Natural killer cell (primary cell): ENCODE measurements at regions not wholly inside any gene's neighbourhood (a gene's known extent, or its start where the extent isn't known, plus 50 kb on each side); places are given as distances from the start of the nearest gene placed in this dataset.

Experiments used
- ATAC-seq, 3 donors: fragments of 150-1000 bp in 2 of 3; fragments of 200-7000 bp in 1 of 3; cut with Tn5 transposase; 1 replicate in 1 of 3; 2 replicates in 2 of 3; pipeline ENCODE4 v1.10.0; 2021; ENCODE audit warnings: mild to moderate bottlenecking in 2 of 3, moderate library complexity in 2 of 3
- DNase-seq, 2 donors: peaks; one replicate each; pipeline versions ENCODE4 v3.0.0 to v3.0.0-alpha.2; 2013 to 2021; ENCODE audit warnings: mixed read lengths in 1 of 2
- H3K27ac ChIP-seq: one replicate; pipeline ENCODE4 v1.5.1; 2013; ENCODE audit warnings: mild to moderate bottlenecking, low read length
- H3K27me3 ChIP-seq: one replicate; pipeline ENCODE4 v1.6.1; 2013; ENCODE audit warnings: low read length; ENCODE audit not compliant: control insufficient read depth, insufficient read depth
- H3K36me3 ChIP-seq: one replicate; pipeline ENCODE4 v1.6.1; 2013; ENCODE audit warnings: low read length; ENCODE audit not compliant: control insufficient read depth, insufficient read depth
- H3K4me1 ChIP-seq: one replicate; pipeline ENCODE4 v1.6.1; 2013; ENCODE audit warnings: low read length; ENCODE audit not compliant: control insufficient read depth, insufficient read depth
- H3K4me3 ChIP-seq: one replicate; pipeline ENCODE4 v1.5.1; 2013; ENCODE audit warnings: low read length
- H3K9me3 ChIP-seq: one replicate; pipeline ENCODE4 v1.6.1; 2013; ENCODE audit warnings: low read length; ENCODE audit not compliant: control insufficient read depth, insufficient read depth
- H3K27ac Mint-ChIP-seq, 2 donors: one replicate each; pipeline ENCODE4 v1.8.0; 2022; ENCODE audit warnings: mild to moderate bottlenecking in 2 of 2, mixed read lengths in 2 of 2, moderate library complexity in 1 of 2
- H3K27me3 Mint-ChIP-seq, 2 donors: one replicate each; pipeline ENCODE4 v1.8.0; 2022; ENCODE audit warnings: low read depth in 2 of 2, mixed read lengths in 2 of 2
- H3K36me3 Mint-ChIP-seq: one replicate; pipeline ENCODE4 v1.8.0; 2022; ENCODE audit warnings: mixed read lengths
- H3K4me1 Mint-ChIP-seq, 2 donors: one replicate each; pipeline ENCODE4 v1.8.0; 2022; ENCODE audit warnings: mixed read lengths in 2 of 2
- H3K4me3 Mint-ChIP-seq: one replicate; pipeline ENCODE4 v1.8.0; 2022; ENCODE audit warnings: mild to moderate bottlenecking, moderate library complexity, mixed read lengths
- H3K9me3 Mint-ChIP-seq, 2 donors: one replicate each; pipeline ENCODE4 v1.8.0; 2022; ENCODE audit warnings: mixed read lengths in 2 of 2
- CTCF ChIP-seq: fragments of 200-600 bp; IDR thresholded peaks from one replicate; pipeline ENCODE4 v1.8.0; 2022; ENCODE audit warnings: antibody characterized with exemption
- WGBS: methylation state at CpG from one replicate; pipeline ENCODE4 v1.1.7; 2013; ENCODE audit warnings: missing lambda C conversion rate; ENCODE audit not compliant: insufficient coverage; 5-methylcytosine and 5-hydroxymethylcytosine counted together
- intact Hi-C: fragments of 100-400 bp; cut with micrococcal nuclease; formaldehyde crosslinking; loops from one replicate; pipeline ENCODE4 v1.14.2; 2022

GRCh38 chr14:29521526-29522137 is 406.0 kb downstream of the PRKD1 start:
- H3K36me3 Mint-ChIP-seq, result no peaks in the 10 kb centered on the region
- no peaks in the 10 kb centered on the region for H3K4me1 Mint-ChIP-seq
- H3K4me1 ChIP-seq, result no peaks in the 10 kb centered on the region
- H3K27me3 Mint-ChIP-seq, result no peaks in the 10 kb centered on the region
- no peaks in the 10 kb centered on the region for H3K36me3 ChIP-seq
- no peak for TF ChIP-seq CTCF
- H3K27ac Mint-ChIP-seq, result no peak overlapping the region
- H3K4me3 Mint-ChIP-seq, result no peak overlapping the region
- peaks cover 8 to 14% of the 10 kb centered on the region in 2 donors for H3K9me3 Mint-ChIP-seq
- H3K4me3 ChIP-seq, result no peak overlapping the region
- no peaks in the 10 kb centered on the region for H3K9me3 ChIP-seq
- WGBS, result 67% methylated on average over 2 of the region's 2 CpGs
- ATAC-seq, result no peak
- intact Hi-C loops, result no loop called here
- no peak for DNase-seq
- no peak overlapping the region for H3K27ac ChIP-seq
- no peaks in the 10 kb centered on the region for H3K27me3 ChIP-seq
